Immature natural killer cell (primary cell): ENCODE measurements at regions not wholly inside any gene's neighbourhood (a gene's known extent, or its start where the extent isn't known, plus 50 kb on each side); places are given as distances from the start of the nearest gene placed in this dataset.

Experiments
- DNase-seq, 3 donors: peaks; one replicate each; pipeline ENCODE4 v3.0.0; 2022; ENCODE audit warnings: mixed read lengths in 1 of 3
- H3K27ac Mint-ChIP-seq, 6 donors: one replicate each; pipeline ENCODE4 v1.8.0; 2020; ENCODE audit warnings: mixed read lengths in 6 of 6, mild to moderate bottlenecking in 5 of 6, inconsistent platforms in 4 of 6, moderate library complexity in 3 of 6
- H3K27me3 Mint-ChIP-seq, 3 donors: one replicate each; pipeline ENCODE4 v1.8.0; 2020 to 2021; ENCODE audit warnings: low read depth in 3 of 3, mild to moderate bottlenecking in 3 of 3, mixed read lengths in 3 of 3, moderate library complexity in 3 of 3, inconsistent platforms in 1 of 3
- H3K36me3 Mint-ChIP-seq, 3 donors: one replicate each; pipeline ENCODE4 v1.8.0; 2020; ENCODE audit warnings: mixed read lengths in 3 of 3, inconsistent platforms in 2 of 3, mild to moderate bottlenecking in 2 of 3
- H3K4me1 Mint-ChIP-seq, 2 donors: one replicate each; pipeline ENCODE4 v1.8.0; 2020; ENCODE audit warnings: inconsistent platforms in 2 of 2, mild to moderate bottlenecking in 2 of 2, mixed read lengths in 2 of 2, moderate library complexity in 1 of 2
- H3K4me3 Mint-ChIP-seq, 5 donors: one replicate each; pipeline ENCODE4 v1.8.0; 2020; ENCODE audit warnings: mild to moderate bottlenecking in 5 of 5, mixed read lengths in 5 of 5, inconsistent platforms in 3 of 5, moderate library complexity in 3 of 5
- H3K9me3 Mint-ChIP-seq, 6 donors: one replicate each; pipeline ENCODE4 v1.8.0; 2020; ENCODE audit warnings: mild to moderate bottlenecking in 6 of 6, mixed read lengths in 6 of 6, inconsistent platforms in 4 of 6, moderate library complexity in 3 of 6

DNA sequence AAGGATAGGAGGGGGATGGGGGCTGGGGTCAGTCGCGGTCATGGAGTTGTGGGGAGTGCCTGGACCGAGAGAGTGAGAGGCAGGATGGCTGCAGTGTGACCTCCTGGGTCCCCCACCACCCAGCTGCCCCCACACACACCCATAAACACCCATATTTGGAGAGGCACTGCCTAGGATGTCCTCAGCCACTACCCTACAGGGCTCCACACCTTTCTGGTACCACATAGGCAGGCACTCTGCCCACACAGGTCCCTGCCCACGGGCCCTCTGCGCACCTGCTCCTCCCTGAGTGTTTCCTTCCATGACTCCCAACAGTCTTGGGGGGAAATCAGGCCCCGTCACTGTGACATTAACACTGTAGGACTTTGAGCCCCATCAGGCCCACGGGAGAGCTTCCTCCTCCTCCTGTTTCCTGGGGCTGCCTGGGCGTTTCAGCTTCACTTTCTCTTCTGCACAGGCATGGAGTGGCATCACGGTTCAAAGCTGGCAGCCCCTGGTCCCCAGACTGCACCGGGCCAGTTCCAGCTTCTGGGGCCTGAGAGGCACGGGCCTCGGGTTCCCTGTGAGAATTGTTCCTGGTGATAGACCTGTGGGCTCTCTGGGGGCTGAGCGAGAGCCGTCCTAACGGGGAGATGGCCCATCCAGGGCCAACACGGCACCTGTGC lies 207.0 kb upstream of the C14orf180 start:
- no peak overlapping the region for H3K4me3 Mint-ChIP-seq

GRCh38 chr14:104373055-104373854 lies 206.3 kb upstream of the C14orf180 start:
- Mint-ChIP-seq H3K27ac (no peak overlapping the region), H3K9me3 (no peaks in the 10 kb centered on the region), H3K4me1 (no peaks in the 10 kb centered on the region), H3K36me3 (no peaks in the 10 kb centered on the region), H3K4me3 (no peak overlapping the region), H3K27me3 (peaks cover 0 to 3% (median 2%) of the 10 kb centered on the region in 3 donors)
- DNase-seq: no peak

More for the DNA sequence above, 207.0 kb upstream of the C14orf180 start:
- peak overlapping the region in 1 of 6 donors; percentile 45 for H3K27ac Mint-ChIP-seq
- no peaks in the 10 kb centered on the region for H3K9me3 Mint-ChIP-seq
- no peak for DNase-seq
- peaks cover 0 to 2% (median 0%) of the 10 kb centered on the region in 3 donors for H3K27me3 Mint-ChIP-seq
- no peaks in the 10 kb centered on the region for H3K4me1 Mint-ChIP-seq
- H3K36me3 Mint-ChIP-seq: no peaks in the 10 kb centered on the region

DNA sequence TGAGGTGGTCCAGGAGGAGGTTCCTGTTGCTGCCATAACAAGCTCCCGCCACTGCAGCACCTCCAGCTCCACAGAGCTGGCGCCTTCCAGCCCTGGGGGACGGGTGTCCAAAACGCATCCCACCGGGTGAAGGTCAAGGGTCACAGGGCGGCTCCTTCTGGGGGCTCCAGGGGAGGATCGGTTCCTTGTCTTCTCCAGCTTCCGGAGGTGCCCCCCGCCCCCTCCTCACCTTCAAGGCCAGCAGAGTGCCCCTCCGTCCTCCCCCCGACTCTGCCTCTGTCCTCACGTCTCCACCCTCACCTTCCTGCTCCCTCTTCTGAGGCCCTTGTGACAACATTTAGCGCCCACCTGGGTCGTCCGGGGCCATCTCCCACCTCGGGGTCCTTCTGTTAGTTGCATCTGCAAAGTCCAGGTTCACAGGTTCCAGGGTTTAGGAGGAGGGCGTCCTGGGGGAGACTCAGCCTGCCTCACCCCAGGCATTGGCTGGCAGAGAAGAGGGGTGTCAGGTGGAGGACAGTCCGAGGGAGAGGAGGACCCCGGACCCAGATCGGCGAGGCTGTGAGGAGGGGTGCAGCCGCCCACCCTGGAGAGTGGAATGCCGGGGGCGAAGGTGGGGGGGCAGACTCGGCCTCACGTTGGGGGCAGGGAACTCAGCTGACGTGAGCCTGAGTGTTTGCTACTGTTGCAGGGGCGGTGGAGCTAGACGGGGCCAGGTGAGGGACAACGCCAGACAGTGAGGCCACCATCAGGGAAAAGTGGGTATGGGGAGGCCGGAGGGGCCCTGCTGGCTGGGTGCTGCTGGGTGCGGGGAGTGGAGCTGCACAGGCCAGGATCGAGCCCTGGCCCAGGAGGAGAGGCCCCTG lies 205.5 kb upstream of the C14orf180 start:
- Mint-ChIP-seq H3K9me3 (peaks cover 0 to 3% (median 1%) of the 10 kb centered on the region in 6 donors), H3K27ac (no peak overlapping the region), H3K4me1 (no peaks in the 10 kb centered on the region), H3K36me3 (no peaks in the 10 kb centered on the region), H3K4me3 (no peak overlapping the region), H3K27me3 (peaks cover 2 to 4% (median 3%) of the 10 kb centered on the region in 3 donors)
- DNase-seq: no peak

DNA sequence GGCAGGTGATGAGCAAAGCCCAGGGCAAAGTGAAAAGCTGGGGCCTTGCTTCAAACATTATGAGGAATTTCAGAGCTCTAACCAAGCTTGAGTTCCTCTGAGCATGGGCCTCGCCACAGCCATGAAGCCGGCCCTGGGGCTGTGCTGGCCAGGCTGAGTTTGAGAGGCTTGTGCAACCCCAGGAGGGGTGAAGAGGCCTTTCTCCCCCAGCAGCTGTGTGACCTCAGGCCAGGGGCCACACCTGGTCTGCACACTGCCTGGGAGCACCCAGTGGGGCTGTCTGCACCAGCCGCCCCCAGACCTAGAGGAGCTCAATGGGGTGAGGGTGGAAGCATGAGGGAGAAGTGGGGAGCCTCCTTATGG lies 204.9 kb upstream of the C14orf180 start:
- Mint-ChIP-seq H3K36me3 (no peaks in the 10 kb centered on the region), H3K27me3 (peaks cover 2 to 5% (median 3%) of the 10 kb centered on the region in 3 donors), H3K4me1 (no peaks in the 10 kb centered on the region), H3K9me3 (peaks cover 0 to 6% (median 3%) of the 10 kb centered on the region in 6 donors), H3K27ac (no peak overlapping the region), H3K4me3 (no peak overlapping the region)
- no peak for DNase-seq

DNA sequence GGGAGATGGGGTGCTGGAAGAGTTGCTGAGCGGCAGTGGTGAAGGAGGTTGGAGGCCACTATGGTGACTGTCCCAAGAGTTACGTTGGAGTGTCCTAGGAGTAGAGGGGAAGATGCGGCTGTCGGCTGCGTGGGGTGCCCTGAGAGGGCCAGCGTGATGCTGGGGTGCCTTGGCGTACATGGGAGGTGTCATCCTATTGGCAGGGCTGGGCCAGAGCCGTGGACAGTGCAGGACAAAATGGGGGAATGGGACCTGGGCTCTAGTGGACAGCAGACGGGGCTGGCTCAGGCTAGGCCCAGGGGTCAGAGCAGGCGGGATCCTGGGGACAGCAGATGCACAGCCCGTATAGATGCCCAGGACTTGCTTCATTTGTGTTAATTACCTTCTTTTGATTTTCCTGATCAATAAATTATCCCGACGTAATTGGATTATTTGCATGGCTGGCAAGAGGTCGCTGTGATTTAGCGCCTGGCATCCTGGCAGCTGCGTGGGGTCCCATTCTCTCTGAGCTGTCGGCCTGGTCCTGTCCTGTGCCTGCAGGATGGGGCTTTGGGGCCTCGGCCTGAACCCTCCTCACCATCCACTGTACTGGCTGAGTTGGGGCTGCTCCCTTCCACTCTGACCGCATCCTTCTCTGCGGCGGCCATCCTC lies 203.9 kb upstream of the C14orf180 start:
- no peak overlapping the region for H3K27ac Mint-ChIP-seq
- no peak for DNase-seq

DNA sequence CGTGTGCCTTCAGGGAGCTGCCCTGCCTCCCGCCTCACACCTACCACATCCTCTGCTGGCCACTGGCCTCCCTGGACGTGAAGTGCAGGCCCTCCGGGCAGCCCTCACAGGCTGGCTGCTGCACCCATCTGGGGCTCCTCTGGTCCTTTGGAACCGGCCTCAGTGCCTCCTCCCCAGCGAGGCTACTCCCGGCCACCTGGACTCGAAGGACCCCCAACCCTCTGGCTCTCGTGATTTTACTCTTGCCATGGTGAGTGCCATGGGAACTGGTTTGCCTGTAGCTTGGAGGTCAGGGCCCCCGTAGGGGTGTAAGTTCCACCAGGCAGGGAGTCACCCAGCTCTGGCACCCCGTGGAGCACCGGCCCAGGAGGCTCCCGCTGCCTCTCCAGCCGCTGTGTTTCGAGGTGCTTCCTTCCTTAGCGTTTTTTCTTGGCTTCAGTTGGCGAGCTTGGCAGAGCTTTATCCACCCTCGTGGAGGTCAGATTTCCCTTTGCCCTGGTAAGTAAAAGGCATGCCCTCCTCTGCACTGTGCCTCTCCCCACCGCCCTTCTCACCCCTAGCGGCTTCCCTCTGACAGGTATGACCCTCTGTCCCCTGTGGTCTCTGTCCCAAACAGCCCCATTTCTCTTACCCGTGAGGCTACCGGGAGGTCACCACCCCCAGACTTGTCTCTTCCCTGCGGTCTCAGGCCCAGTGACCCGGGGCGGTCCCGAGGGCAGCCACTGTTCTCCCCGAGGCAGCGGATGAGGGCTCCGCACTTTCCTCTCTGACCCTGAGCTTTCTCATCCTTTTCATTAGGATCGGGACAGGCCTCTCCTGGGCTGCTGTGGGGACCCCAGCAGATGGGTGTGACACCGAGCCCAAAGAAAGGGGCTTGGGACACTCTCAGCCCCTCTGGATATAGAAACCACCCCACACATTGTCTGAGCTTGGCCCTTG lies 203.1 kb upstream of the C14orf180 start:
- H3K27me3 Mint-ChIP-seq: peaks cover 3 to 7% (median 4%) of the 10 kb centered on the region in 3 donors
- no peak overlapping the region for H3K27ac Mint-ChIP-seq
- H3K4me3 Mint-ChIP-seq: no peak overlapping the region
- H3K4me1 Mint-ChIP-seq: no peaks in the 10 kb centered on the region
- H3K9me3 Mint-ChIP-seq: peaks cover 1 to 20% (median 5%) of the 10 kb centered on the region in 6 donors
- peaks cover 4 to 11% (median 5%) of the 10 kb centered on the region in 3 donors for H3K36me3 Mint-ChIP-seq
- no peak for DNase-seq

More for the DNA sequence above, 203.9 kb upstream of the C14orf180 start:
- H3K9me3 Mint-ChIP-seq: peaks cover 1 to 13% (median 5%) of the 10 kb centered on the region in 6 donors
- no peaks in the 10 kb centered on the region for H3K4me1 Mint-ChIP-seq
- H3K4me3 Mint-ChIP-seq: no peak overlapping the region
- H3K27me3 Mint-ChIP-seq: peaks cover 2 to 5% (median 3%) of the 10 kb centered on the region in 3 donors
- peaks cover 0 to 6% (median 0%) of the 10 kb centered on the region in 3 donors for H3K36me3 Mint-ChIP-seq

DNA sequence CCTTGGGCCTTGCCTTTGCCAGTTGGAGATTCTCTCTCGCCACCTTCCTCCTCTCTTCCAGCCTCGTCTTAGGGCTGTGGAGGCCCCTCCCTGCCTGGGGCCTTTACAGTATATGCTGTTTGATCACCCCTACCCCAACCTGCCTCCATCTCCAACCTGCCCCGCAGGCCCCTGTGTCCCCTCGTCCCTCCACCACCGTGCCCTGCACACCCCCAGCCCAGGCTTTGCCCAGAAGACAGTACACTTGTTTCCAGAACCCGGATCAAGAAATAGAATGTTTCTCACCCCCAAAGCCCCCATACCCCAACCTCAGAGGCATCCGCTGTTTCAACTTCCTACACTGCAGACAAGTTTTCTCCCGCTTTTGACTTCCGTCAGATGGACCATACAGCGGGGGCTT lies 202.3 kb upstream of the C14orf180 start:
- DNase-seq: no peak
- peaks cover 4 to 14% (median 7%) of the 10 kb centered on the region in 3 donors for H3K36me3 Mint-ChIP-seq
- H3K4me1 Mint-ChIP-seq: no peaks in the 10 kb centered on the region
- peaks cover 1 to 20% (median 5%) of the 10 kb centered on the region in 6 donors for H3K9me3 Mint-ChIP-seq
- peaks cover 3 to 10% (median 4%) of the 10 kb centered on the region in 3 donors for H3K27me3 Mint-ChIP-seq
- no peak overlapping the region for H3K4me3 Mint-ChIP-seq
- no peak overlapping the region for H3K27ac Mint-ChIP-seq

- Mint-ChIP-seq H3K36me3 (peaks cover 4 to 14% (median 7%) of the 10 kb centered on the region in 3 donors), H3K27me3 (peaks cover 3 to 12% (median 4%) of the 10 kb centered on the region in 3 donors), H3K9me3 (peaks cover 1 to 20% (median 5%) of the 10 kb centered on the region in 6 donors), H3K4me1 (no peaks in the 10 kb centered on the region), H3K4me3 (no peak overlapping the region), H3K27ac (no peak overlapping the region)
- DNase-seq: no peak
Observed at GRCh38 chr14:104378698-104379113, 200.9 kb upstream of the C14orf180 start.

DNA sequence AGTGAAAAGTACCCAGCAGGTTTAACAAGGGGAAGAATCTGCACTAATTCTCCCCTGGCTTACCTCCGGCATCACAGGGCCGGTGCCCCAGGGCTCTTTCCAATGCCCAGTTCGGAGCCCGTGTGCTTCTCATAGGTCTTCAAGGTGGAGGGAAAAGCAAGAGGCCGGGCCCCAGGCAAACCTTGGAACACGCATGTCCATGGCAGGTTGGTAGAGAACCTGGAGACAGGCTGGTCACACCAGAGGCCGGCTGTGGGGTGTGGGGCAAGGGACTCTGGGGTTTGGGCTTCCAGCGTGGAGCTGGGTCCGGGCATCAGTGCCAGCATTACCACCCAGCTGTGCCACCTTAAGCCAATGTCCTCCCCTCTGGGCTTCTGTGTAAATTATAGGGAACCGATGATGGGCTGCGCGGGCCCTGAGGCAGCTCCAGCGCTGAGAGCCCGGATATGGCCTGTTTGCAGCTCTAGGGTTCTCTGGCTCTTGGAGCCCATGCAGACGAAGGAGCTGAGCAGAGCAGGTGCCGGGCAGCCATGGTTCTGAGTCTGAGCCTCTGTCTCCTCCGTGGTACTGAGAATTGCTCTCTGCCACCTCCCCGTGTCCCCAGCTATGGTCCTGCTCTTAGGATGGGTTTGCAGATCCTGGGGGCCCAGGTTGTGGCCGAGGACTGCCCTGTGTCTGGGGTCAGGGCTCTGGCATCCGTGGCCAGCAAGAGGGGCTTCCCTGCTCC lies 197.0 kb upstream of the C14orf180 start:
- no peak for DNase-seq

GRCh38 chr14:104383088-104383995 lies 196.2 kb upstream of the C14orf180 start:
- DNase-seq: no peak
- peaks cover 2 to 9% (median 3%) of the 10 kb centered on the region in 3 donors for H3K27me3 Mint-ChIP-seq
- H3K9me3 Mint-ChIP-seq: peaks cover 1 to 20% (median 5%) of the 10 kb centered on the region in 6 donors
- peaks cover 0 to 2% of the 10 kb centered on the region in 2 donors for H3K4me1 Mint-ChIP-seq
- no peak overlapping the region for H3K4me3 Mint-ChIP-seq
- peaks cover 4 to 14% (median 7%) of the 10 kb centered on the region in 3 donors for H3K36me3 Mint-ChIP-seq
- H3K27ac Mint-ChIP-seq: no peak overlapping the region

More for the DNA sequence above, 197.0 kb upstream of the C14orf180 start:
- H3K4me1 Mint-ChIP-seq: no peaks in the 10 kb centered on the region
- peaks cover 2 to 12% (median 3%) of the 10 kb centered on the region in 3 donors for H3K27me3 Mint-ChIP-seq
- peaks cover 1 to 20% (median 5%) of the 10 kb centered on the region in 6 donors for H3K9me3 Mint-ChIP-seq
- H3K36me3 Mint-ChIP-seq: peaks cover 4 to 14% (median 7%) of the 10 kb centered on the region in 3 donors
- H3K4me3 Mint-ChIP-seq: no peak overlapping the region
- H3K27ac Mint-ChIP-seq: no peak overlapping the region
